ENCODE measurements at regions not wholly inside any gene's neighbourhood (a gene's known extent, or its start where the extent isn't known, plus 50 kb on each side); places are given as distances from the start of the nearest gene placed in this dataset.
"Not testable (repeated sequence)": the region's sequence is repeated elsewhere in the genome, so short reads cannot be mapped to it uniquely, and the experiment has no call there.

GRCh38 chr9:40191403-40191802 lies 835.9 kb downstream of the SPATA31A1 start:
- TF ChIP-seq, protein P1, sequence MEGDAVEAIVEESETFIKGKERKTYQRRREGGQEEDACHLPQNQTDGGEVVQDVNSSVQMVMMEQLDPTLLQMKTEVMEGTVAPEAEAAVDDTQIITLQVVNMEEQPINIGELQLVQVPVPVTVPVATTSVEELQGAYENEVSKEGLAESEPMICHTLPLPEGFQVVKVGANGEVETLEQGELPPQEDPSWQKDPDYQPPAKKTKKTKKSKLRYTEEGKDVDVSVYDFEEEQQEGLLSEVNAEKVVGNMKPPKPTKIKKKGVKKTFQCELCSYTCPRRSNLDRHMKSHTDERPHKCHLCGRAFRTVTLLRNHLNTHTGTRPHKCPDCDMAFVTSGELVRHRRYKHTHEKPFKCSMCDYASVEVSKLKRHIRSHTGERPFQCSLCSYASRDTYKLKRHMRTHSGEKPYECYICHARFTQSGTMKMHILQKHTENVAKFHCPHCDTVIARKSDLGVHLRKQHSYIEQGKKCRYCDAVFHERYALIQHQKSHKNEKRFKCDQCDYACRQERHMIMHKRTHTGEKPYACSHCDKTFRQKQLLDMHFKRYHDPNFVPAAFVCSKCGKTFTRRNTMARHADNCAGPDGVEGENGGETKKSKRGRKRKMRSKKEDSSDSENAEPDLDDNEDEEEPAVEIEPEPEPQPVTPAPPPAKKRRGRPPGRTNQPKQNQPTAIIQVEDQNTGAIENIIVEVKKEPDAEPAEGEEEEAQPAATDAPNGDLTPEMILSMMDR (IDR thresholded peaks at IDR 0.05) = not testable (repeated sequence)
- TF ChIP-seq EZH2 (IDR thresholded peaks at IDR 0.05) = not testable (repeated sequence)

Measured in neural progenitor cell (in vitro differentiated cells).